ENCODE measurements at regions not wholly inside any gene's neighbourhood (a gene's known extent, or its start where the extent isn't known, plus 50 kb on each side); places are given as distances from the start of the nearest gene placed in this dataset.

DNA sequence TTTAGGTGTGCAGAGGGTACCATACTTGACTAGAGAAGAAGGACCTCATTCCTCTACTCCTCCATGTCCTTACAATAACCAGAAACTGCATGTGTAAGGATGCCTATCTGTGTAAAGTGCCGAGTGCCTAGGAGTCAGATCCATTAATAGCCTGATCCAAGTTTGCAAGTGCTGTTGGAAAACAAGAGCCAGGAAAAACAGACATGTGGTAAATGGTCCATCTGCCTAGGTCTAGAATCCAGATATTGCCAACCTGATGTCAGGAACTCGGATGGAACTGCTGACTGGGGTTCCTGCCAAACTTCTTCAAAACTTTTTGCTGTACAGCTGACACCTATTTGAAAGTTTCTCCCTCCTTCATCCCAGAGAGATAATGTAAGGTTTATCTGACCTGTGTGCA lies 239.4 kb upstream of the CAMK1G start:
- intact Hi-C loops (cut with micrococcal nuclease; ENCODE audit: unreplicated experiment): no loop called here
- peaks cover 27% of the 10 kb centered on the region for H3K4me1 ChIP-seq
- Mint-ChIP-seq H3K36me3 (ENCODE audit: insufficient read depth, unreplicated experiment) (no peaks in the 10 kb centered on the region), H3K27ac (ENCODE audit: unreplicated experiment) (no peak overlapping the region), H3K4me1 (ENCODE audit: low read depth, unreplicated experiment) (peaks cover 20% of the 10 kb centered on the region), H3K9me3 (ENCODE audit: unreplicated experiment) (no peaks in the 10 kb centered on the region), H3K27me3 (ENCODE audit: insufficient read depth, unreplicated experiment) (no peaks in the 10 kb centered on the region), H3K4me3 (ENCODE audit: unreplicated experiment) (no peak overlapping the region)
- no TSS peak for BruUV-seq (replicated peaks)
- no peaks in the 10 kb centered on the region for H3K36me3 ChIP-seq (ENCODE audit: control insufficient read depth, insufficient read depth, low read length)
- ChIA-PET CTCF (no interaction called here), POLR2A (no interaction called here)
- no peak for DNase-seq
- H3K9me3 ChIP-seq: 0 out of 2 replicates have a peak, but pooled peaks cover 4% of the 10 kb centered on the region
- H3K27me3 ChIP-seq (replicated peaks; ENCODE audit: control insufficient read depth, insufficient read depth, low read length): no peaks in the 10 kb centered on the region
- no peak overlapping the region for H3K4me3 ChIP-seq (ENCODE audit: low read depth, low read length)
- TF ChIP-seq, protein P1, sequence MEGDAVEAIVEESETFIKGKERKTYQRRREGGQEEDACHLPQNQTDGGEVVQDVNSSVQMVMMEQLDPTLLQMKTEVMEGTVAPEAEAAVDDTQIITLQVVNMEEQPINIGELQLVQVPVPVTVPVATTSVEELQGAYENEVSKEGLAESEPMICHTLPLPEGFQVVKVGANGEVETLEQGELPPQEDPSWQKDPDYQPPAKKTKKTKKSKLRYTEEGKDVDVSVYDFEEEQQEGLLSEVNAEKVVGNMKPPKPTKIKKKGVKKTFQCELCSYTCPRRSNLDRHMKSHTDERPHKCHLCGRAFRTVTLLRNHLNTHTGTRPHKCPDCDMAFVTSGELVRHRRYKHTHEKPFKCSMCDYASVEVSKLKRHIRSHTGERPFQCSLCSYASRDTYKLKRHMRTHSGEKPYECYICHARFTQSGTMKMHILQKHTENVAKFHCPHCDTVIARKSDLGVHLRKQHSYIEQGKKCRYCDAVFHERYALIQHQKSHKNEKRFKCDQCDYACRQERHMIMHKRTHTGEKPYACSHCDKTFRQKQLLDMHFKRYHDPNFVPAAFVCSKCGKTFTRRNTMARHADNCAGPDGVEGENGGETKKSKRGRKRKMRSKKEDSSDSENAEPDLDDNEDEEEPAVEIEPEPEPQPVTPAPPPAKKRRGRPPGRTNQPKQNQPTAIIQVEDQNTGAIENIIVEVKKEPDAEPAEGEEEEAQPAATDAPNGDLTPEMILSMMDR (IDR thresholded peaks at IDR 0.05; ENCODE audit: insufficient read depth in 1 of 2, low read depth in 1 of 2, low read length in 1 of 2, severe bottlenecking in 1 of 2, unreplicated experiment in 1 of 2): no peak

DNA sequence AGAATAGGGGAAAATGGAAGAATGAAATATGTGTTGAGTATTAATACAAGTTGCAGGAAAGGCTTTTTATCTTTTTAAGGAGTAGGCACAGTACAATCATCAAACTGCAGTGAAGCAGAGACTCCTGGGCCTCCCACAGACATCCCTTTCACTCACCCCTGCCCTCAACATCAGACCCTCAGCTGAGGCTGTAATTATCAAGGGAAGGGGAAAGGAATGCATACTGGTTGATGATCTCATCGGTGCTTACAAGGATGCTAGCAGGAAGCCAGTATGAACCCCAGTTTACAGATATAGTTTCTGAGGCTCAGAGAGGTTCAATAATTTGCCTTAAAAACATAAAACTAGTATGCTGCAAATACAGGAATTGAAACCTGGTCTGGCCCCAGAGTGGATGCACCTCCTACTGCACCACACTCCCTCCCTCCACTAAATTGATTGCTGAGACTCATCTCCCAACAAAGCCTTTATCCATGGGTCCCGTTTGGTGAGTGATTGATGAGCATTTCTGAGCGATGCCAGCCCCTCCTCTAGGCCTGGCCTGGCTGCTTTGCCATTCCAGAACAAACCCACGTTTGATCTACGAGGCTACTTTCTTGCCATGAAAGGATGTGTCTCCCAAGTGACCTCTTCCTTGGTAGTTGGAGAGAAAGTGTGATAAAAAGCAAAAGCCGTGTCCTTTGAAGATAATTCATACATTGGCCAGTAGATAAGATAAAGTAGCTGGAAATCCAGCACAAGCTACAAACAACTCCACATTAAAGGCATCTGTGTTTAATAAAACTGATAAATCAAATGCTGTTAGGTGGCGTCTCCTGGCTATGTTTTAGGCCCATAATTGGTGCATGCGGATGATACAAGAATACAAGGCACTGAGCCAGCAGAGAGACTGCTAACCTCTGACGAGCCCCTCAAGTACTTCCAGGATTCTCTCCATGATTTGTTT lies 233.9 kb upstream of the CAMK1G start:
- TF ChIP-seq, protein P1 (IDR thresholded peaks at IDR 0.05; ENCODE audit: insufficient read depth in 1 of 2, low read depth in 1 of 2, low read length in 1 of 2, severe bottlenecking in 1 of 2, unreplicated experiment in 1 of 2): no peak
- intact Hi-C loops (cut with micrococcal nuclease; ENCODE audit: unreplicated experiment): loop anchor here (2.0 to 10.0 kb wide), 5 partner anchors 25 to 695 kb away; no protein-coding TSS in a partner anchor
- Mint-ChIP-seq H3K4me1 (ENCODE audit: low read depth, unreplicated experiment) (peaks cover 21% of the 10 kb centered on the region), H3K4me3 (ENCODE audit: unreplicated experiment) (no peak overlapping the region), H3K27ac (ENCODE audit: unreplicated experiment) (no peak overlapping the region), H3K36me3 (ENCODE audit: insufficient read depth, unreplicated experiment) (no peaks in the 10 kb centered on the region), H3K9me3 (ENCODE audit: unreplicated experiment) (no peaks in the 10 kb centered on the region), H3K27me3 (ENCODE audit: insufficient read depth, unreplicated experiment) (no peaks in the 10 kb centered on the region)
- Histone ChIP-seq H3K36me3 (ENCODE audit: control insufficient read depth, insufficient read depth, low read length) (no peaks in the 10 kb centered on the region), H3K9me3 (0 out of 2 replicates have a peak, but pooled peaks cover 4% of the 10 kb centered on the region), H3K4me1 (peaks cover 40% of the 10 kb centered on the region), H3K27me3 (replicated peaks; ENCODE audit: control insufficient read depth, insufficient read depth, low read length) (no peaks in the 10 kb centered on the region), H3K4me3 (ENCODE audit: low read depth, low read length) (no peak overlapping the region)
- ChIA-PET CTCF (no interaction called here), POLR2A (no interaction called here)
- peak; percentile 38 to 77 for DNase-seq
- no TSS peak for BruUV-seq (replicated peaks)

DNA sequence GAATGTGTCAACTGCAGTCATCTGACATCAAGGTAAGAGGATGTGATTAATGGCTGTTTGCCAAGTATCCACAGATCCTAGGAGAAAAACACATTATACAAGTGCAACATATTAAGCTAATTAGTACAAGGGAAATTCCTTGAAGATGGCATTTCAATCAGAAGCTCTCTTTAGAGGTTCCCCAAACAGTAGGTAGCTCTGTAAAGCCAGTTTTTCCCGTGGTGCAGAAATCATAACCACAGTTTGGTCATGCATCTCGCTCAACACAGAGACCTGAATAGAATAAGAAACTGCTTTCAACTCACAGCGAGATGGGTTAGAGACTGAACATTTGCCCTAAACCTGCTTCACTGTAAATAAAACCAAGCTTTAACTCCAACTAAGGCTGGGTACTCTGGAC lies 230.5 kb upstream of the CAMK1G start:
- Histone ChIP-seq H3K9me3 (no peaks in the 10 kb centered on the region), H3K4me1 (peaks cover 50% of the 10 kb centered on the region), H3K36me3 (ENCODE audit: control insufficient read depth, insufficient read depth, low read length) (no peaks in the 10 kb centered on the region), H3K4me3 (ENCODE audit: low read depth, low read length) (no peak overlapping the region), H3K27me3 (replicated peaks; ENCODE audit: control insufficient read depth, insufficient read depth, low read length) (no peaks in the 10 kb centered on the region)
- Mint-ChIP-seq H3K27ac (ENCODE audit: unreplicated experiment) (no peak overlapping the region), H3K27me3 (ENCODE audit: insufficient read depth, unreplicated experiment) (no peaks in the 10 kb centered on the region), H3K36me3 (ENCODE audit: insufficient read depth, unreplicated experiment) (no peaks in the 10 kb centered on the region), H3K4me3 (ENCODE audit: unreplicated experiment) (no peak overlapping the region), H3K4me1 (ENCODE audit: low read depth, unreplicated experiment) (peaks cover 28% of the 10 kb centered on the region), H3K9me3 (ENCODE audit: unreplicated experiment) (no peaks in the 10 kb centered on the region)
- DNase-seq: no peak
- no TSS peak for BruUV-seq (replicated peaks)
- TF ChIP-seq, protein P1 (IDR thresholded peaks at IDR 0.05; ENCODE audit: insufficient read depth in 1 of 2, low read depth in 1 of 2, low read length in 1 of 2, severe bottlenecking in 1 of 2, unreplicated experiment in 1 of 2): no peak
- ChIA-PET CTCF (interaction anchor here (1.2 to 2.4 kb wide), 2 partner anchors 31 to 104 kb away, joined by 3 to 5 read pairs; no protein-coding TSS in a partner anchor), POLR2A (no interaction called here)
- intact Hi-C loops (cut with micrococcal nuclease; ENCODE audit: unreplicated experiment): loop anchor here (5.0 to 10.0 kb wide), 4 partner anchors 44 to 698 kb away; no protein-coding TSS in a partner anchor

Measured in Caco-2 (cell line).